NCI-H2196 (cell line): ENCODE measurements at regions not wholly inside any gene's neighbourhood (a gene's known extent, or its start where the extent isn't known, plus 50 kb on each side); places are given as distances from the start of the nearest gene placed in this dataset.
"Not testable (repeated sequence)": the region's sequence is repeated elsewhere in the genome, so short reads cannot be mapped to it uniquely, and the experiment has no call there.

Experiments
- DNase-seq: peaks from one replicate; lab custom pipeline; 2025; ENCODE audit not compliant: unreplicated experiment; lab: John Stamatoyannopoulos, UW

DNA sequence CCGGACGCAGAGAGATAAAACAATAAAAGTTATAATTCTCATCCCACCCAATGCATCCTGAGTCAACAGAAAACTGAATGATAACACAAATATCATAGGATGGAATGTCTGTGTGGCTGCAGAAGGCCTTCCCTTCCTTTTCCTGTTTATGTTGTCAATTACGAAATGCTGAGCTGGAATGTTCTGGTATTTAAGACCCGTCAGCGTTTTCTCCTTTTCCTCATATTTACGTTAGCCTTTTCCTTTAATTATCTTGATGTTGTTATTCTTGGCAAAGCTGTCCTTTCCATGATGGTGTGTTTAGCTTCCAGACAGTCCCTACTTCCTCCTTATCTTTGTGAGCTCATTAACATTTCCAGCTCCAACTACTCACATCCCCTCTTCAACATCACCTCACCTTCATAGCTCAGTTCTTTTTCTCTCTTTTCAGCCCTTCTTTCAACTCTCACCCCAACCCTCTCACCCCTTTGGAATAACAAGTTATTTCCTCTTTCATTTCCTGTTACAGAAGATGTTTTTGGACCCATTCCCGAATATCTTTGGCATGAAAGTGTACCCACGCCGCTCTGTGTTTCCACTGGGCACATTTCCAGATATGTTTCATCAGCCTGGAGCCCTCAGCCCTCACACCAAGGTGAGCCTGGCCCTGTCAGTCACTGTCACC lies 221.6 kb downstream of the NR2F1-AS1 start:
- peak; percentile 2 for DNase-seq

DNA sequence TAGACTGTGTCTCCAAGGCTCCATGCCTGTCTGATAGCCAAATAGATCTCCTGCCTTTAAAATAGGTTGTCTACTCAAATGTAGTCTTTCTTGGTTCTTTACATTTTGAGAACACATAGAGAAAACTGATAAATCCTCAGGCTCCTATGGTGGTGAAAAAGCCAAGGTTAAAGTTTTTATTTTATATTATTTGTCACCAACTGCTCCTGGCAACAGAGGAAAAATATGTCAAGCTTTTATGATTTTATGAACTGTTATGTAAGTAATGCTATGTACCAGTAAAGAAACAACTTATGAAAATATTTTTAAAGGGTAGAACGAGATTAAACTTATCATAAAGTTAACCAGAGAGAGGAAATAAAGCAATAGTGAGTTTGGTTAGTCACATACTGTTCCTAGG lies 222.8 kb downstream of the NR2F1-AS1 start:
- no peak for DNase-seq

DNA sequence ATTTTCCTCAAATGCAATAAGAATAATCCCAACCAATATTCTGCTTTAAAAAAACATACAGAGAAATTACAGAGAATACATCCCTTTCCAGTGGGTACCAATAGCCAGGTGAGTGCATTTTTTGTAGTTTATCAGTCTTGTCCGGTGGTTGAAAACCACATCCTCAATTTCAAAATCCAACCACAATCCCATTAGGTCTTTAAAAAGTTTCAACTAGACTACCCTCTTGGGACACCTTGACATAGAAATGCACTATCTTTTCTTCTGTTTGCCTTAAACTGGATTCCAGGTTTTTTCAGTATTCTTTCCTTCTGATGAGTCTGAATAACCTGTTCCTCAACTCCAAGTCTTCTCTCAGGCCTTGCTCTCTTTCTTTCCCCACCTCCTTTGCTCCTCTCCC lies 223.3 kb downstream of the NR2F1-AS1 start:
- no peak for DNase-seq

DNA sequence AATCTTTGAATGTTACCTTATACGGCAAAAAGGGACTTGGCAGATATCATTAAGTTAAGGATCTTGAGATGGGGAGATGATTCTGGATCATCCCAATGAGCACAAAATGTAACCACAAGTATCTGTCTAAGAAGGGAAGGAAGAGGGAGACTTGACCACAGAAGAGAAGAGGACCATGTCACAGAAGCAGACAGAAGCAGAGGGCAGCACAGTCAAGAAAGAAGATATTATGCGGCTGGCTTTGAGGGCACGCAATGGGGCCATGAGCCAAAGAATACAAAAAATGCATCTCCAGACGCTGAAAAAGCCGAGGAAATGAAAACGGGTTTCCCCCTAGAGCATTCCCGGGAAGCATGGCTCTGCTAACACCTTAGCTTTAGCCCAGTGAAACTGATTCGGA lies 225.3 kb downstream of the NR2F1-AS1 start:
- DNase-seq, result no peak

DNA sequence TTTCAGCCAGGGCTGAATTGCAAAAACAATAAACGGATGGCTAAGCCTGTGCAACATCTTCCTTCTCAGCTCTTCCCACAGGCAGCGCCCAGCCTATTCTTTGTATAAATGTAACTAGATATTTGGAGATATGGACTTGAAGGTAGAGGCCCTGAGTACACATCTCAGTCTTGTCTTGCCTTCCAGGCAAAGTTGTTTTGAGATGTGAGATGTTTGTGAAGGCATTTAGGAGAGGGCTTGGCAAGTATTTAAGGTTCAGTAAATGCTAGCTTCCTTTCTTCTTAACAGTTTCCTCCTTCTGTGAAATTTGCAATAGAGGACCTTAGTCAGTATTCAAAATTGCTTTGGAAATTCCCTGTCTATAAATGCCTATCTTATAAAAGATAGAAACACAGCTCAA lies 228.8 kb downstream of the NR2F1-AS1 start:
- DNase-seq, result no peak

DNA sequence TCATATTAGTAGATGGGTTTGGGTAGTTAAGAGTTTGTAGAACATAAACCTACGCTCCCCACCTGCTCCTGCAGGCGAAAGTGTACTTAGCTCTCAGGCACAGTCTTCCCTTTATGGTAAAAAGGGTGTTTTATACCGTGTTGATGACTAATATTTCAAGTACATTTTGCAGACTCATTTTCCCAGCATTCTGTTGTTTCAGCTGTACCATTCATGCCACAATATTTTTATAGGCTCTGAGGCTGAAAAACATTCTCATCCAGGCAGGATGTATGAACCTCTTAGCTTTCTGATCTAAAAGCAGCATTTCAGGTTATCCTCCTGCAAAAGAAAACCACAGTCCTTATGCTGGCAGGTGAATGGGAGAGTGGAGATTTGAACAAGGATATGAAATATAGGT lies 231.4 kb downstream of the NR2F1-AS1 start:
- no peak for DNase-seq

DNA sequence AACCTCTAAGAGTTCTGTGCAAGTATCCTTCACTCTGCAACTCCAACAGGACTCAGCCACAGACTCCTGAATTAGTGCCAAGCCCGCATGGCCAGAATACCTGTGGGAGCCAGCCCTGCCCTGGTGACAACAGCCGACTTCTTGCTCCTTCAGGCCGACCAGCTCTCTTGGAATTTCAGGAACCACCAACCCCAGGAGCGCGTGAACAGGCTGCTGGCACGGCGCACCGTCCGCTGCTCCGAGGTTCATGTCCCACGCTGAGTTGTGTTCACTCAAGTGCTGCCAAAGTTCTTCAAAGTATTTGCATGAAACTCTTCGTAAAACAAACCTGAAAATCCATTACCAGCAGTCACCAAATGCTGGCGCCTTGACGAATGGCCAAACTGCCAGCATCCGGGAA lies 232.8 kb downstream of the NR2F1-AS1 start:
- no peak for DNase-seq

DNA sequence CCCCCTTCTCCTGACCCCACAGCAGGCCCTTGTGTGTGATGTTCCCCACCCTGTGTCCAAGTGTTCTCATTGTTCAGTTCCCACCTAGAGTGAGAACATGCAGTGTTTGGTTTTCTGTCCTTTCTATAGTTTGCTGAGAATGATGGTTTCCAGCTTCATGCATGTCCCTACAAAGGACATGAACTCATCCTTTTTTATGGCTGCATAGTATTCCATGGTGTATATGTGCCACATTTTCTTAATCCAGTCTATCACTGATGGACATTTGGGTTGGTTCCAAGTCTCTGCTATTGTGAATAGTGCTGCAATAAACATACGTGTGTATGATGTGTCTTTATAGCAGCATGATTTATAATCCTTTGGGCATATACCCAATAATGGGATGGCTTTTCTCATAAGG lies 234.2 kb downstream of the NR2F1-AS1 start:
- DNase-seq, result not testable (repeated sequence)

DNA sequence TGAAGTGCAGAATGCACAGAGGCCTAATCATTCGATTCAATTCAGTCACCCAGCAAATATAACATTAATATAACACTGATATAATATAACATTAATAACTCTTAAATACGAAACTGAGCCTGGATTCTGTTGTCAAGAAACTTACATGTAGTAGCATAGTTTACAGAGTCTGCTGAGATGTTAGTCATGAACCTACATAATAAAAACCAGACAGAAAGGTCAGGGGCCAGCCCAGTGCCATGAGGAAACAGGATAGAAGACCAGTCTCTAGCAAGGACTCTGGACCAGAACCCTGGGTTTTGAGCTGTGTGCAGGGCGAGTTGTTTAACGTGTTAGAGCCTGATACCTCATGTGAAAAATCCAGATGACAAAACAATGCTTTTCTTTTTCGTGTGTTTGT lies 234.7 kb downstream of the NR2F1-AS1 start:
- no peak for DNase-seq

DNA sequence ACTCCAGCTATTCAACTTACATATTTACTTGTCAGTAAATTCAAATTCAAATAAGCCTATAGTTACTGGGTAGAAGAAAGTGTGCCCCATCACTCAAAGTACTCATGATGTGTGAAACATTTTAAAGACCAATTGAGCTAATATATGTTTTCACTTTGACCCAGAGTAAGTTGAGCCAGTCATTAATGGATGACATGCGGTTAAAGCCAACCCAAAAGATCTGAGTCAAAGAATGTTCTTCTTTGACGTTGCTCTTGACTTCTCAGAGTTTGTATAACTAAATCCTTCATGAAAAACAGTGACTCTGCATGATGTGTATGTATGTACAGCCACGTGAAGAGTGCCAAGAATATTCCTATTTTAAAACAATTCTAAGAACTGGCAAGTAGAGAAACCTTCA lies 237.4 kb downstream of the NR2F1-AS1 start:
- no peak for DNase-seq

DNA sequence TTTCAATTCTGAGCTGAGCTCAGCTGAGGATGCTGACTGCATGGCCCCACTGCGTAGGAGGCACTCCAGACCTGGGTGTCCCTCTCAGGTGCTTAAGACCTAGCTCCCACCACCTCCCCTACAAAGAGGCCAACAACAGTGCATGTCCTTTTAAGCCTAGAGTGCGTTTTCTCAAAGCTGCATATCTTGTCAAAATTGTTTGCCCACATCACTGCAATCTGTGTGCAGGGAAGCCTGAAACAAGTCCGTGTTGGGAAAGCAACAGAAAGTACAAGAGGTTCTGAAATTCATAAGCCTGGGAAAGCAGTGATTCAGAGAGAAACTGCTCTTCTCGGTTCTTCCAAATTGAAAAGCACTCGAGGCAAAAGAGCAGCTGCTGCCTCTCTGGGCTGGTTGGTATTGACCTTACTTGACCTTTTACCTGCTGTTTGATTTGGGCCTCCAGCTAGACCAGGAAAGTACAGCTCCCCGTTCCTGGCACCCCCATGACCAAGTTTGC lies 238.4 kb downstream of the NR2F1-AS1 start:
- DNase-seq, result peak; percentile 6

DNA sequence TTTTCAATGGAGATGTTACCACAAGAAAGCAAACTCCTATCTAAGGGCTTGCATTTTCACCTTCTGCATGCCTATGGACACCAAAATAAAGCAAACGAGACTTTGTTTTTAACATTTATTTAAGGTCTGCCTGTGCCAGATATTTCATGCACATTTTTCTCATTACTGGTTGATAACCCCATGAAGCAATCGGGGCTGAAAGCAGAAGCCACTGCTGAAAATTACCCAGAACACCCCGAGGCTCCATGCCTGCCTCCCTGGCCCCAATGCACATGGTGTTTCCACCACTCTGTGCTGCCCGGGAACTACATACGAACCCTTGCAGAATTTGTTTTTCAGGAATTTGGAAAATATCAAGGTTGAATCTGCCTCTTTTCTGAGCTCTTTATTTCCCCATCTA lies 240.1 kb downstream of the NR2F1-AS1 start:
- DNase-seq, result no peak

DNA sequence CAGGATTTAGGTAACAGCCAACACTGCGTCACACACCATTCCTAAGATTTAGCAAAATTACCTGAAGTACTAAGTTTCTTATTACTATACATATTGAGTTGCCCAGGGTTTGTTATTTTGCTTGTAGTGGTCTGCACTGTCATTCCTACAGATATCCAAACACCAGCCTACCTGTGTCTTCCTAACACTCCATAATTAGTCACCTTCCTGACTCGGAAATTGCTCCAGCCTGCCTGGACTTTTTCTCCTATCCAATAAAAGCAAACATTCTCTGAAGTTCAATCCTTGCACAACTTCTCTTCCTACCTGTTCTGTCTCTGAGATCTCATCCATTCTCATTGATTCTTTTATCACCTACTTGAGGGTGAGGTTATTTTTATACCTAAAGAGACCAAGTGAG lies 243.9 kb downstream of the NR2F1-AS1 start:
- no peak for DNase-seq

DNA sequence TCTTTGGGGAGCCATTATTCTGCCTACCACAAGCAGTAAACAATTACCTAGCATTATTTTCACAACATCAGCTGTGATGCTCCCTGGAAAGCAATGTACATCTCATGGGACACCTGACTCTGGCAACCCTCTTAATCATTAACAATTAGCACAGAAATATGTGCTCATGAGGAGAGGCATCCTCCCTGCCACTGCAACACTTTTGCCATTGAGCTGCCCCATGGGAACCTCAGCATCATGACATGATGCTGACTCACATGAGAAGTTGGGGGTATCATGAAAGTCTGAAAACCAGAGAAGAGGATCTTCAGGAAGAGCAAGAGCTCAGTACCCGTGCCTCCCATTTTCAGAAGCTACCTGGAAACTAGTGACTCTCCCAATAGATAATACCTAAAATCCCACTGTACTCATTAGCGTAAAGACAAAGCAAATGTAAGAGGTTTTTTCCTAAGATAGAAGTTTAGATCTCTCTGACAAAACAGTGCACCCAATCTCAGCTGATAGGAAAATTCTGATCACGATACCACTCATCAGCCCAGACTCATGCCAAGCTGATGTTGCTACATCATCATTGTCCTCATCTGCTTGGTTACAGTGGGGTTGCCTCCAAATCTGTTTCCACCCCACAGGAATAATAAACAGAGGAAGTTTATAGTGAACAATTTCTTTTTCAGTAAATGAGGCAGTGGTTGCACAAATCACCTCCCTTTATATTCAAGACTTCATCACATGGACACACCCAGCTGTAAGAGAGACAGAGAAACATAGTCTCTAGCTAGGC lies 244.5 kb downstream of the NR2F1-AS1 start:
- no peak for DNase-seq

DNA sequence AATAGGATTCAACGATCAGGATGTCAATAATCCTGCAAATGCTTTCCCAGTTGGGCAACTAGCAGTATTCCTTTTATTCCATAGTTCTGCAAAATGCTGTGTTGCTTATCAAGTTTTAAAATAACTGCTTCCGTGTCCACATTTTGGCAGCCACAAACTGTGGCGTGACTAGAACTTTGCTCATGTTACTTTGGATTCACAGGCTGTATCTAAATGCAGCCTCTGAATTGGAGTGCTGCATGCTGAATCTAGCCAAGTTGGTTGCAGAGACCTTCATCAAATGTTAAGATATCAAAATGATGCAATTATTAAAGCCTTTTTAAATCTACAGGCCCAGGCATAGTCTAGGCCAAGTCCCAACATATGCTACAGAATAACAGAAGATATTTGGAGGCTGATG lies 249.2 kb downstream of the NR2F1-AS1 start:
- DNase-seq, result no peak

DNA sequence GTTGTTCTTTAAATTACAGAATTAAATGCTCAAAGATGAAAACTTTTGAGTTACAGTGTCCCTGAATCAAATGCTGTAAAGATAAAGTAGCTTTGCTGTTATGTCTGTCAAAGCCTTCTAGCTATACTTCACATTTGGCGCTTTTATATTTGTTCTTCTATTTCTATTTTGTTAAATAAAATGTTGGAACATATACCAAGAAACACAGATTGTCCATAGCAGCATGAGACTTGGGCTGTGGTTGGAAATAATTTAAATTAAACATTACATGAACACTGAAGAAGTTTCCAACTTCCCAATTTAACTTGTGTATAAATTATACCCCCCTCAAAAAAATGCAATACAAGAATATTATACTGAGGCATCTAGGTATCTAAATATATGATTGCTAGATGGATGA lies 249.8 kb downstream of the NR2F1-AS1 start:
- no peak for DNase-seq

DNA sequence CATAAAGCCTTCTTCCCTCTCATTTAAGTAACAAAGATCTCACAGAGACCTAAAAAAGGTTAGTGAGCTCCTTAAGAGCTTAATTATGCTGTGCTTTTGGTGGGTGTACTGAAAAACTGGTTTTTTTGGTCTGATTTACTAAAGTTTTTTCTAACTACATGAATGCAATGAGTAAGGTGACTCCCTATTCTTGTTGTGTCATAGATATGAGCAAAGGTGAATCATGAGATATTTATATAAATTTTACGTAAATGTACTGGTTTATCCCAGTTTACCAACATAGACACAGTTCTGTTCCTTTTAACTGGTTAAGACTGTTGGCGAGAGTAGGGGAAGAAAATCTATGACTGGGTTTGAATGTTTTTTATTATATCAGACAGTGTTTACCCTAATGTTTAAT lies 250.5 kb downstream of the NR2F1-AS1 start:
- DNase-seq, result no peak

DNA sequence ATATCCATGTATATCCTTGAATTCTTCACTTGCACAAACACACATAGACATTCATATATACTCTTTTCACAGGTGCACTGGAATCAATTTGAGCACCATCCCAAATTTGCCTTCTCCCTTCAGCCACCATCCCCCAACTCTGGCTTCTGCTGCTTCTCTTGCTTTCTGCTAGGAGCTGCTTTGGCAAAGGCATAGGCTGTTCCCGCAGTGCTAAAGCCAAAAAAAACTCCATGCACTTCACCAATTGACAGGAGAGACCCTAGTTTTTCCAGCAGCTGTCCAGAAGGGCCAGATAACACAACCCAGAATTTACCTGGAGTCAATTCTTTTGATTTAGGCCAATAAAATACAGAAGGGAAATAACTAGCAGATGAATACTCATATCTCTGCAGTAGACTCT lies 251.3 kb downstream of the NR2F1-AS1 start:
- no peak for DNase-seq

DNA sequence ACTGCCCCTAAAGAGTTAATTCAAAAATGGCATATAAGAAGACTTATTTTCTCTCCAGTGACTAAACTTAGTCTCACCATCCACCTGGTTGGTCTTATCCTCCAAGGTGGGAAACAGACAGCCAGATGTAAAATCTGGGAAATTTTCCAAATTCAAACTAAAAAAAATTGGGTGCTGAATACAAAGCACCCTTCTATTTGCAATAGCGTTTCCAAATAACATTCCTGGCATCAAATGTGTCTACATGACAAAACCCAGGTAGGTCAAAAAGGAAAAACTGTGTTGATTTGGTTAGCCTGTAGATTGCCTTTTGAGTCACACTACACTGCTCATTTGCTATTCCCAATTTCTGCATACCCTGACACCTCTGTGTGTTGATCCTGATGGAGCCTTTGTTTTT lies 252.2 kb downstream of the NR2F1-AS1 start:
- DNase-seq, result no peak

DNA sequence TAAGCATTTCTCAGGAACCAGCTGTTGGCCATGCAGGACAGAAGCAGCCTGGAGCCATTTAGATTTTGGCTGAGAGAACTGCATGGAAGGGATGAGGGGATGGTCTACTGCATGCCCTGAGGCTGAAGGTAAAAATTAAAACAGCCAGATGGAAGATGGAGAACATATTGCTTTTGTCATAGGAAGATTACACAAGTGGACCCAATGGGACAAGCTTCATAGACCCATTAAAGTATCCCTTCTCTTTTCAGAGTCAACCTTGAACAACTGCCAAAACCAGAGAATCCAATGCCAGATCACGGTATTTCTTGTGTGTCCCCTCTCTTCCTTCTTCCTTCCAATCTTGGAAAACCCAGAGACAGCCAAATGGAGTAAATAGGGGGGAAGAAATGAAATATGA lies 253.4 kb downstream of the NR2F1-AS1 start:
- no peak for DNase-seq

DNA sequence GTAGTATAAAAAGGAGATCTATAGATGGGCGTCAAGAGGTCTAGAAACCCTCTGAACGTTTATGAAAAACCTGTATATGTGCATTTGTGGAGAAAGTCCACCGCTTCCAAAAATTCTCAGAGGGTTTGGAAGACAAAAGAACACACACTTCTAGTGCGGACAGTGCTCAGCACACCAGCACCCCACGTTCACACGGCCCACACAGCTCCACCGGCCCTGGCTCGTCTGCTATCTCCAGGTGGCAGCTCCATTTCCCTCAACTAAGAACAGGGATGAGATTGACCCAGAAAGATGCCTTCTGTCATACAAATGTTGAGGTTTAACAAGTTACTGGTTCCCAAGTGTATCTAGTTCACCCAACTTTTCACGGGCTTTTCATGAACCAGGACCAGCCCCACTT lies 255.1 kb downstream of the NR2F1-AS1 start:
- DNase-seq, result no peak

DNA sequence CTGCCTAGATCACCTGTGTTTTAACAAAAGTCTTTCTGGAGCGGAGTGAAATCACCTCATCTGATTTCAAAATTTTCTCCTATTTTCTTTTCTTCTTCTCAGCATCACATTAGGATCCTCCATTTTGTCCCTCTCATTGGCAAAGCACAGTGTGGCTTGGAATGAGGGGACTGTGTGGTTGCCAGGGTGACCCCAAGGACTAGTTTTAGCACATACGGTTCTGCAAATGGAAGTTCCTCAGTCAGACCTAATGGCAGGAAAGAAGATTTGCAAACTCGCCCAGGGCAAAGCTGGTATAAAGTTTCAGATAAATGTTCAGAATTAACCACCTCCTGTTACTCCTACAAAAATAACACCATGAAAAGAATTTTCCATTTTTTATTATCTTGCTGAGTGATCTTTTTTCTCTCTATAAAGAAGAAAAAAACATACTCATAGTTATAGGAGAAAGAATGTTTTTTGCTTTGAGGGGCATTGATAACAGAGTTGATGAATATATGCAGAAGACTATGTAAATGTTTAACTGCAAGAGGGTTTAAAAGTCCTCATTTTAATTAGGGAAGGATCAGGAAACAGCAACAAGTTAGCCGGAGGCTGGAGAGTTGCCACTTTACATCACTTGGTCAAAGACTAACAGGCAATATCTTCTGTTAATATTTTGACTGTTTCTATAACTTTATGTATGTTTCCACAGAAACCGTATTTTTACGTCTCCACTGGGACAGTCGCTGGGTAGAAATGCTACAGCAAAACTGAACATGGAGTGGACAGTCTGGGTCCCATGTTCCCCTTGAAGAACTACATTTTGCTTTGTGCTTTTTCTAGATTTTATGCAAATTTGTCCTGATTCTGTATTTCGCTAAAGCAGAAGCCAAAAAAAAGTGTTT lies 257.8 kb downstream of the NR2F1-AS1 start:
- DNase-seq, result no peak
